ENCODE measurements at regions not wholly inside any gene's neighbourhood (a gene's known extent, or its start where the extent isn't known, plus 50 kb on each side); places are given as distances from the start of the nearest gene placed in this dataset.

DNA sequence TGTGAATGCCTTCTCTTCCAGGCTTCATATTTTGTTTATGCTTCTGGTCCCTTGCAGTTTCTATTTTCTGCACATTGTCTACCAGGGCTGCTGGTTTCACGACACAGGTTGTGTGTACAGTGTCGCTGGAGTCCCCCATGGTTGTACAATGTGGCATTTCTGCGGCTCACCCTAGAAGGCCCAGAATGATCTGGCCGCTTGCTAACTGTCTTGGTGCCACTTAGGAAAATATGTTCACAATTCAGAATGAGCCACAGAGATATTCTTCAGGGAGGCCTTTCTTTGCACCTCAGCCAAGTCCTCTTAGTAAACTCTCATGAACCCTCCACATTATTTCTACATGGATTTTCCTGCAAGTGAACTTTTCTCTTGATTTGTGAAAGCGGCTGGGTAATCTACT lies 195.4 kb downstream of the SUDS3 start:
- TF ChIP-seq, protein P1, sequence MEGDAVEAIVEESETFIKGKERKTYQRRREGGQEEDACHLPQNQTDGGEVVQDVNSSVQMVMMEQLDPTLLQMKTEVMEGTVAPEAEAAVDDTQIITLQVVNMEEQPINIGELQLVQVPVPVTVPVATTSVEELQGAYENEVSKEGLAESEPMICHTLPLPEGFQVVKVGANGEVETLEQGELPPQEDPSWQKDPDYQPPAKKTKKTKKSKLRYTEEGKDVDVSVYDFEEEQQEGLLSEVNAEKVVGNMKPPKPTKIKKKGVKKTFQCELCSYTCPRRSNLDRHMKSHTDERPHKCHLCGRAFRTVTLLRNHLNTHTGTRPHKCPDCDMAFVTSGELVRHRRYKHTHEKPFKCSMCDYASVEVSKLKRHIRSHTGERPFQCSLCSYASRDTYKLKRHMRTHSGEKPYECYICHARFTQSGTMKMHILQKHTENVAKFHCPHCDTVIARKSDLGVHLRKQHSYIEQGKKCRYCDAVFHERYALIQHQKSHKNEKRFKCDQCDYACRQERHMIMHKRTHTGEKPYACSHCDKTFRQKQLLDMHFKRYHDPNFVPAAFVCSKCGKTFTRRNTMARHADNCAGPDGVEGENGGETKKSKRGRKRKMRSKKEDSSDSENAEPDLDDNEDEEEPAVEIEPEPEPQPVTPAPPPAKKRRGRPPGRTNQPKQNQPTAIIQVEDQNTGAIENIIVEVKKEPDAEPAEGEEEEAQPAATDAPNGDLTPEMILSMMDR (IDR thresholded peaks at IDR 0.05; ENCODE audit: borderline replicate concordance, extremely low read depth, low read length, poor library complexity, severe bottlenecking): no peak
- TF ChIP-seq EZH2 (IDR thresholded peaks at IDR 0.05; ENCODE audit: borderline replicate concordance, low read depth, low read length, severe bottlenecking): no peak
